Sigmoid colon (tissue), 6 donors: ENCODE measurements at regions not wholly inside any gene's neighbourhood (a gene's known extent, or its start where the extent isn't known, plus 50 kb on each side); places are given as distances from the start of the nearest gene placed in this dataset.

Source experiments
- DNase-seq: peaks from one replicate; pipeline ENCODE4 v3.0.0-alpha.2; 2019
- H3K27ac ChIP-seq, 4 donors: fragments of 200-600 bp; sonication (generic); one replicate each; pipeline ENCODE4 v1.5.1; 2016 to 2019; ENCODE audit warnings: mild to moderate bottlenecking in 1 of 4
- H3K27me3 ChIP-seq, 3 donors: fragments of 200-600 bp; sonication (generic); one replicate each; pipeline ENCODE4 v1.5.1; 2019; ENCODE audit warnings: mild to moderate bottlenecking in 1 of 3
- H3K36me3 ChIP-seq, 4 donors: fragments of 200-600 bp; sonication (generic); one replicate each; pipeline ENCODE4 v1.5.1; 2016 to 2019
- H3K4me1 ChIP-seq, 4 donors: fragments of 200-600 bp; sonication (generic); one replicate each; pipeline ENCODE4 v1.5.1; 2017 to 2019
- H3K4me3 ChIP-seq, 4 donors: fragments of 200-600 bp; sonication (generic); one replicate each; pipeline ENCODE4 v1.5.1; 2017 to 2019; ENCODE audit warnings: mild to moderate bottlenecking in 2 of 4, moderate library complexity in 1 of 4
- H3K9me3 ChIP-seq, 4 donors: fragments of 200-600 bp in 3 of 4; sonication (generic) in 3 of 4; one replicate each; pipeline versions ENCODE4 v1.5.1 to v1.6.1; 2013 to 2019
- CTCF ChIP-seq, 4 experiments: fragments of 450-650 bp in 3 of 4; fragments of 200-600 bp in 1 of 4; IDR thresholded peaks; one replicate each; pipeline ENCODE4 v1.5.1; 2016 to 2019; ENCODE audit warnings: antibody characterized with exemption in 4 of 4, mild to moderate bottlenecking in 3 of 4, moderate library complexity in 2 of 4
- EP300 ChIP-seq, 4 donors: sonication (generic); formaldehyde crosslinking; IDR thresholded peaks; one replicate each; pipeline ENCODE4 v1.6.1; 2017; ENCODE audit warnings: antibody characterized with exemption in 4 of 4
- POLR2A ChIP-seq, 2 donors: fragments of 450-650 bp; IDR thresholded peaks; one replicate each; pipeline ENCODE4 v1.6.1; 2016; ENCODE audit warnings: antibody characterized with exemption in 2 of 2, mild to moderate bottlenecking in 2 of 2, moderate library complexity in 2 of 2
- POLR2AphosphoS5 ChIP-seq, 4 donors: sonication (generic); formaldehyde crosslinking; IDR thresholded peaks; one replicate each; pipeline ENCODE4 v1.6.1; 2017; ENCODE audit warnings: antibody characterized with exemption in 4 of 4
- WGBS, 2 donors: extraction: QIAGEN DNeasy Blood & Tissue Kit; methylation state at CpG; one replicate each; pipeline ENCODE4 v1.1.7; 2013; 5-methylcytosine and 5-hydroxymethylcytosine counted together
- intact Hi-C: fragments of 100-400 bp; cut with DNase I; formaldehyde crosslinking; loops from one replicate; pipeline ENCODE4 v1.15.1; 2023
- donor health status: healthy with polysubstance abuse.
- donor health status: healthy.

DNA sequence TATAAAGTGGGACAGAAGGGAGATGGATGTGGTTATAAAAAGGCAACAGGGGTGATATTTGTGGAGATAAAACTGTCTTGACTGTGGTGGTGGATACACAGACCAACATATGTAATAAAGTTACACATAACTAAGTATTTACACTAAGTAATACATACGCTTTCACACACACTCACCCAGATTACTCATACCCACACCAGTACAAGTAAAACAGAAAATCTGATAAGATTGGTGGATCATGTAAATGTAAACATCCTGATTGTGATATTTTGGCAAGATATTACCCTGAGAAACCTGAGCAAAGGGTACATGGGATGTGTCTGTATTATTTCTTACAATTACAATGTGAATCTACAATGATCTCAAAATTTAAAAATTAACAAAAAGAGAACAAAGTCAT is 53.3 kb upstream of the SLIT3 start:
- Histone ChIP-seq H3K9me3 (no peaks in the 10 kb centered on the region), H3K4me1 (peaks cover 0 to 13% (median 11%) of the 10 kb centered on the region in 4 donors), H3K36me3 (no peaks in the 10 kb centered on the region), H3K27me3 (no peaks in the 10 kb centered on the region), H3K27ac (no peak overlapping the region), H3K4me3 (no peak overlapping the region)
- no peak for TF ChIP-seq POLR2A (IDR thresholded peaks at IDR 0.05)
- no peak for TF ChIP-seq CTCF (IDR thresholded peaks at IDR 0.05)
- TF ChIP-seq EP300 (IDR thresholded peaks at IDR 0.05): no peak
- TF ChIP-seq POLR2AphosphoS5 (IDR thresholded peaks at IDR 0.05): no peak
- 11 to 55% methylated on average over 1 of the region's 1 CpG for WGBS, 2 donors
- intact Hi-C loops: no loop called here
- no peak for DNase-seq

DNA sequence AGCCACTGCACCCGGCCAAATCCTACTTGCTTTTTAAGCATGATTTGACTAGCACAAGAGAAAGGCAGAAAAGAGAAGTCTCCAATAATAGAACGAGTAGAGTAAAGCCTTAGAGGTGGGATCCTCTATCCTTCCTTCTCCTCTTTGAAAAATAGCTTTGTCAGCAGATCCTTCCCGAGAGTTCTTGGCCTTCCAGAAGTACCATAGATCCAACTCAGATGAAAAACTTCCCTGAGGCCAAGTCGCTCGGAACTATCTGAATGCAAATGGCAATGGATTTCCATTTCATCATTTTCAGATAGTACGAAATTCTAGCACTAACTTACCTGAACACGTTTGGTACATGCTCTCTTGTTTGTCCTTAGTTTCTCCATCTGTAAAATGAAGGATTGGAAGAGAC is 52.0 kb upstream of the SLIT3 start:
- H3K27ac ChIP-seq: no peak overlapping the region
- no peaks in the 10 kb centered on the region for H3K27me3 ChIP-seq
- H3K4me1 ChIP-seq: peaks cover 0 to 13% (median 11%) of the 10 kb centered on the region in 4 donors
- no peak for DNase-seq
- no peaks in the 10 kb centered on the region for H3K36me3 ChIP-seq
- intact Hi-C loops: no loop called here
- H3K9me3 ChIP-seq: no peaks in the 10 kb centered on the region
- WGBS, 2 donors: 79 to 89% methylated on average over 7 of the region's 7 CpGs
- TF ChIP-seq POLR2A (IDR thresholded peaks at IDR 0.05): no peak
- no peak overlapping the region for H3K4me3 ChIP-seq

- TF ChIP-seq POLR2AphosphoS5 (IDR thresholded peaks at IDR 0.05): no peak
- no peak for TF ChIP-seq POLR2A (IDR thresholded peaks at IDR 0.05)
- no peak for TF ChIP-seq CTCF (IDR thresholded peaks at IDR 0.05)
- no peak for TF ChIP-seq EP300 (IDR thresholded peaks at IDR 0.05)
- H3K27me3 ChIP-seq: no peaks in the 10 kb centered on the region
- H3K4me3 ChIP-seq: no peak overlapping the region
- 74 to 85% methylated on average over 3 of the region's 3 CpGs for WGBS, 2 donors
- intact Hi-C loops: no loop called here
- no peaks in the 10 kb centered on the region for H3K36me3 ChIP-seq
- no peak overlapping the region for H3K27ac ChIP-seq
- H3K9me3 ChIP-seq: no peaks in the 10 kb centered on the region
- peaks cover 0 to 13% (median 11%) of the 10 kb centered on the region in 4 donors for H3K4me1 ChIP-seq
- no peak for DNase-seq
Measured at GRCh38 chr5:169351721-169352120, 50.8 kb upstream of the SLIT3 start.

DNA sequence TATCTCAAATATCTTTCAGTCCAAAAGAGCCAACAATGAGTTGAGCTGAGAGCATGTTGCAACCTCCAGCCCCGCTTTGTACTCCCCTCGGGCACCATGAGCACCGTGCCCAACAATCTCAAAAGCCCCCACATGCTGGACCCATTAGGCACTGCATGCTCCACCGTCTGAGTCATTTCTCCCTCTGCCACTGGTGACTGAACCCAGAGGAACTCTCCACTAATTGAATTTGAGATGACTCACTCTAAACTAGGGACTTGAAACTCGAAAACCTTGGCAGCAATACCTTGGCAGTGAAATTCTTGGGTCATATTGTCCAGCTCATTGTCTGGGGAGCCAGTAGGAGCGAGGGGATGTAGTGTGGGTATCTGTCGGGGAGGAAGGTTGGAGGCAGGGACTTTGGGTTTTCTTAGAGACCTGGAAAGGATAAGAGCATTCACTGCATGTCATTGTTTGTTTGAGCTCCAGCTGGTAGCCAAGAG is 49.9 kb upstream of the SLIT3 start:
- intact Hi-C loops: no loop called here
- TF ChIP-seq POLR2A (IDR thresholded peaks at IDR 0.05): no peak
- peak in 3 of 4 donors; percentile 13 to 40 (median 30) for TF ChIP-seq POLR2AphosphoS5 (IDR thresholded peaks at IDR 0.05)
- TF ChIP-seq CTCF (IDR thresholded peaks at IDR 0.05): no peak
- TF ChIP-seq EP300 (IDR thresholded peaks at IDR 0.05): no peak
- H3K27ac ChIP-seq: peak overlapping the region in 1 of 4 donors; percentile 25
- WGBS, 2 donors: 55% methylated on average over 7 of the region's 7 CpGs
- DNase-seq: no peak
- H3K27me3 ChIP-seq: no peaks in the 10 kb centered on the region
- no peak overlapping the region for H3K4me3 ChIP-seq
- peaks cover 0 to 16% (median 13%) of the 10 kb centered on the region in 4 donors for H3K4me1 ChIP-seq
- no peaks in the 10 kb centered on the region for H3K9me3 ChIP-seq
- no peaks in the 10 kb centered on the region for H3K36me3 ChIP-seq
